Esophagus squamous epithelium (tissue), 5 donors: ENCODE measurements at regions not wholly inside any gene's neighbourhood (a gene's known extent, or its start where the extent isn't known, plus 50 kb on each side); places are given as distances from the start of the nearest gene placed in this dataset.

Experiments
- DNase-seq: peaks from one replicate; lab custom pipeline; 2025; lab: John Stamatoyannopoulos, UW
- H3K27ac ChIP-seq, 4 donors: fragments of 200-600 bp; sonication (generic); one replicate each; pipeline ENCODE4 v1.5.1; 2016 to 2019; ENCODE audit warnings: mild to moderate bottlenecking in 1 of 4
- H3K27me3 ChIP-seq, 4 donors: fragments of 200-600 bp; sonication (generic); 1 replicate in 3 of 4; 2 replicates in 1 of 4; pipeline versions ENCODE4 v1.5.1 to v1.6.0; 2017 to 2021; ENCODE audit warnings: antibody characterized with exemption in 1 of 4
- H3K36me3 ChIP-seq, 3 donors: fragments of 200-600 bp; sonication (generic); one replicate each; pipeline ENCODE4 v1.5.1; 2016 to 2019
- H3K4me1 ChIP-seq, 3 donors: fragments of 200-600 bp; sonication (generic); one replicate each; pipeline ENCODE4 v1.5.1; 2017 to 2019
- H3K4me3 ChIP-seq, 4 donors: fragments of 200-600 bp; sonication (generic); 1 replicate in 3 of 4; 2 replicates in 1 of 4; pipeline ENCODE4 v1.5.1; 2016 to 2019; ENCODE audit warnings: mild to moderate bottlenecking in 2 of 4, moderate library complexity in 1 of 4
- H3K9me3 ChIP-seq, 3 donors: fragments of 200-600 bp; sonication (generic); one replicate each; pipeline ENCODE4 v1.5.1; 2016 to 2019
- POLR2A ChIP-seq, 4 donors: fragments of 450-650 bp; IDR thresholded peaks; one replicate each; pipeline ENCODE4 v1.6.1; 2017; ENCODE audit warnings: antibody characterized with exemption in 4 of 4, mild to moderate bottlenecking in 4 of 4, moderate library complexity in 3 of 4
- WGBS, 2 donors: methylation state at CpG; one replicate each; pipeline ENCODE4 v1.1.5; 2018; 5-methylcytosine and 5-hydroxymethylcytosine counted together
- intact Hi-C: fragments of 100-400 bp; cut with DNase I; formaldehyde crosslinking; loops from one replicate; pipeline ENCODE4 v1.15.0; 2022
- TF ChIP-seq, protein P1 (sequence below), 6 experiments: fragments of 450-650 bp in 4 of 6; fragments of 200-600 bp in 2 of 6; sonication (generic) in 2 of 6; IDR thresholded peaks; one replicate each; pipeline ENCODE4 v1.5.1; 2016 to 2019; ENCODE audit warnings: antibody characterized with exemption in 6 of 6, mild to moderate bottlenecking in 4 of 6, moderate library complexity in 4 of 6
- donor health status: DM: yes; HTN: yes; CAD: no.

DNA sequence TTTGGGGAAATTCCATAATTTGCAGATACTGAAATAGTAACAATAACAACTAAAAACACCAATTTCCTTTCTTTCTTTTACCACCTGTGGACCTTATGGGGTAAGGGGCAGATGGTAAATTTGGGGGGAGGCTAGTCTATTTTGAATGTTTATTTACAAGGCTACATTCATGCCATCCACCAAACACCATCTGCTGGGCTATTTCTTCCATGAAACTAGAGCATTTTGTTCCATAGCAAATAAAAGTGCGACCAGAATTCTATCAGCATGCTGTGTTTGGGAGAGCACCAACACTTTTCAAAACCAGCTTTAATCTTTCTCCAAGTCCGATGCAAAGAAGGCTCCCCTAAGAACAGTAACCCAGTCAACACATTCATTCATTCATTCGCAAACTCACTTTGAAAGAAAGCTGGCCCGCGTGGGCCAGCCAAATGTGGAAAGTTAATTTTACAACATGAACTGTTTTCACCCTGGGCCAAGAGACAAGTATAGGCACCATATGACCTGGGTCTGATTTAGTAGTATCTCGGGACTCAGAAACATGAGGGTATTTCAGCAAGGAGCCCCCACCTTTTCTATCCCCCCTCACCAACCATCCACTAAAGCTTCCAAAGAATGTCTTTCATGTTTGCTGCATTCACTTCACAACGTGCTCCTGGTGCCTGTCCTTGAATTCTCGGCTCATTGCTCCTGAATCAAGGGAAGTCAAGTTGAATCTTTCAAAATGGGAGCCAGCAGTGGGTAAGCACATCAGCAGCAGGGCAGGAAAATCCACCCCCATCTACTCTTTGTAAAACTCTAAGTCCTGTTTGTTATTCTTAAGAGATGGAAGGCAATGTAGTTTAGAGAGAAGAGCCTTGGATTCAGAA, 210.6 kb downstream of the C1D start:
- WGBS, 2 donors = 68 to 82% methylated on average over 8 of the region's 8 CpGs

DNA sequence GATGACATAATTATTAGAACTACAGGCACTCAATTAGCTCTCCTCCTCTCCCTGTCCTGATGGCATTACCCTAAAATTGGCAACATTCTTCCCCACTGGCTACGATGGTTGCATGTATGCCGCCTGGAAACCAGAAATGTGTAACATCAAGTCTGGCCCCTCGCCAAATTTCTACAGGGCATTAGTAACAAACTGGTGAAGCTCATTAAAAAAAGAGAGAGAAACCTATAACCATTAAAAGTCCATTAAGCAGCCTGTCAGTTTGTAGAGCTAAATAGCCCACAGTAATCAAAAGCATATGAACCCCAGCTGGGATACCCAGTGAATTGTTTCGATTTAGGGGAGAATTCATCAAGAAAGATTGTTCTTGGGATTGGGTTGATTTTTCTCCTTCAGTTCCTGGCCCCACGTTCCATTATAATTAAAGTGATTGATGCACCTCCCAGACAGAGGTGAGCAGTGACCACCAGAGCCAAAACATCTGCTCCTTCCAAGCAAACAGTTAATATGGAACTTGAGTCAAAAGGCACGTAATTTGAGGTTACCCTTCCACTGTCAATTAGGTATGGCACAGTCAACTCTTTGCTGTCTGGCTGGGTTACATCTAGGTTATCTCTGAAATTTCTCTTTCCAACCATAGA, 208.6 kb downstream of the C1D start:
- TF ChIP-seq, protein P1, sequence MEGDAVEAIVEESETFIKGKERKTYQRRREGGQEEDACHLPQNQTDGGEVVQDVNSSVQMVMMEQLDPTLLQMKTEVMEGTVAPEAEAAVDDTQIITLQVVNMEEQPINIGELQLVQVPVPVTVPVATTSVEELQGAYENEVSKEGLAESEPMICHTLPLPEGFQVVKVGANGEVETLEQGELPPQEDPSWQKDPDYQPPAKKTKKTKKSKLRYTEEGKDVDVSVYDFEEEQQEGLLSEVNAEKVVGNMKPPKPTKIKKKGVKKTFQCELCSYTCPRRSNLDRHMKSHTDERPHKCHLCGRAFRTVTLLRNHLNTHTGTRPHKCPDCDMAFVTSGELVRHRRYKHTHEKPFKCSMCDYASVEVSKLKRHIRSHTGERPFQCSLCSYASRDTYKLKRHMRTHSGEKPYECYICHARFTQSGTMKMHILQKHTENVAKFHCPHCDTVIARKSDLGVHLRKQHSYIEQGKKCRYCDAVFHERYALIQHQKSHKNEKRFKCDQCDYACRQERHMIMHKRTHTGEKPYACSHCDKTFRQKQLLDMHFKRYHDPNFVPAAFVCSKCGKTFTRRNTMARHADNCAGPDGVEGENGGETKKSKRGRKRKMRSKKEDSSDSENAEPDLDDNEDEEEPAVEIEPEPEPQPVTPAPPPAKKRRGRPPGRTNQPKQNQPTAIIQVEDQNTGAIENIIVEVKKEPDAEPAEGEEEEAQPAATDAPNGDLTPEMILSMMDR (IDR thresholded peaks at IDR 0.05) = no peak
- TF ChIP-seq POLR2A (IDR thresholded peaks at IDR 0.05) = no peak
- H3K27ac ChIP-seq = no peak overlapping the region
- H3K9me3 ChIP-seq = no peaks in the 10 kb centered on the region
- no peak for DNase-seq
- intact Hi-C loops = no loop called here
- 53 to 59% methylated on average over 6 of the region's 6 CpGs for WGBS, 2 donors
- no peak overlapping the region for H3K4me3 ChIP-seq
- H3K36me3 ChIP-seq = no peaks in the 10 kb centered on the region
- no peaks in the 10 kb centered on the region for H3K4me1 ChIP-seq
- H3K27me3 ChIP-seq = peaks cover 0 to 4% (median 0%) of the 10 kb centered on the region in 4 donors

More for the DNA sequence above, 210.6 kb downstream of the C1D start:
- intact Hi-C loops = no loop called here
- Histone ChIP-seq H3K9me3 (no peaks in the 10 kb centered on the region), H3K4me1 (no peaks in the 10 kb centered on the region), H3K36me3 (no peaks in the 10 kb centered on the region), H3K27ac (no peak overlapping the region), H3K27me3 (no peaks in the 10 kb centered on the region), H3K4me3 (no peak overlapping the region)
- TF ChIP-seq, protein P1 (IDR thresholded peaks at IDR 0.05) = no peak
- TF ChIP-seq POLR2A (IDR thresholded peaks at IDR 0.05) = no peak
- DNase-seq = no peak

DNA sequence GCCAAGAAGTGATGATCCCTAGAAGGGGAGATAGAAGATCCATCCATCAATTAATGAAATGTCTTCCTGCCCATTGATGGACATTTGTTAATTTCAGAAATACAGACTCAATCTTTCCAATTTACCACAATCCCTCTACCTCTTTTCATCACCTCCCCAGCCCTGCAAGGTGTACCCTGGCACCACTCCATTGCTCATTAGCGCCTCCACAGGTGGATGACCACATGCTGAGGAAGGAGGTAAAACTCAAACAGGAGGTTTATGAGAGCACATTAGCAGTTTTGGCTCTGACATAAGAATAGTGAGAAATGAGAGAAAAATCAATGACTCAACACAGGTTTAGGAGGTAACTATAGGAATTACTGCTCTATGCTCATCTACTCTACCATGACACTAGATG, 208.0 kb downstream of the C1D start:
- WGBS, 2 donors = 63 to 80% methylated on average over 1 of the region's 1 CpG
- Histone ChIP-seq H3K27ac (no peak overlapping the region), H3K9me3 (no peaks in the 10 kb centered on the region), H3K36me3 (no peaks in the 10 kb centered on the region), H3K27me3 (peaks cover 0 to 4% (median 0%) of the 10 kb centered on the region in 4 donors), H3K4me3 (no peak overlapping the region), H3K4me1 (no peaks in the 10 kb centered on the region)
- intact Hi-C loops = no loop called here
- TF ChIP-seq, protein P1 (IDR thresholded peaks at IDR 0.05) = no peak
- TF ChIP-seq POLR2A (IDR thresholded peaks at IDR 0.05) = no peak
- DNase-seq = no peak

DNA sequence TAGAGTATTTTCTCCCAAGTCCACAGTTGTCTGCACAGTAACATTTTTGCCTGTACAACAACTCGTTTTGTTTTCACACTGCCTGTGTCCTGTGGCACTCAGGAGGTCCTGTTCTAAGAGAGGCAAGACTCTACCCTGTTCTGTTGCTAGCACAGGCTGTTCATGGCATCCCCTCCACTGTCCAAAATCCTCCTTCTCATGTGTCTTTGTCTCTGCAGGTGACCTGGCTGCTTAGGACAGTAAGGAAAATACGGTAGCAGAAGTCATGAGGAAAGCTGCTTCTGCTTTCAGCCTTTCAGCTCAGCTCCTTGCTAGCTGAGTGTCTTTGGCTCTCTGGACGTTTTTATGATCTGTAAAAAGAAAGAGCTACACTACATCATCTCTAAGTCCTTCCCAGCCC, 205.9 kb downstream of the C1D start:
- Histone ChIP-seq H3K4me1 (no peaks in the 10 kb centered on the region), H3K9me3 (no peaks in the 10 kb centered on the region), H3K36me3 (no peaks in the 10 kb centered on the region), H3K27ac (no peak overlapping the region), H3K4me3 (no peak overlapping the region), H3K27me3 (peaks cover 0 to 4% (median 0%) of the 10 kb centered on the region in 4 donors)
- no peak for TF ChIP-seq POLR2A (IDR thresholded peaks at IDR 0.05)
- TF ChIP-seq, protein P1 (IDR thresholded peaks at IDR 0.05) = no peak
- intact Hi-C loops = no loop called here
- WGBS, 2 donors = 61 to 63% methylated on average over 3 of the region's 3 CpGs
- no peak for DNase-seq

DNA sequence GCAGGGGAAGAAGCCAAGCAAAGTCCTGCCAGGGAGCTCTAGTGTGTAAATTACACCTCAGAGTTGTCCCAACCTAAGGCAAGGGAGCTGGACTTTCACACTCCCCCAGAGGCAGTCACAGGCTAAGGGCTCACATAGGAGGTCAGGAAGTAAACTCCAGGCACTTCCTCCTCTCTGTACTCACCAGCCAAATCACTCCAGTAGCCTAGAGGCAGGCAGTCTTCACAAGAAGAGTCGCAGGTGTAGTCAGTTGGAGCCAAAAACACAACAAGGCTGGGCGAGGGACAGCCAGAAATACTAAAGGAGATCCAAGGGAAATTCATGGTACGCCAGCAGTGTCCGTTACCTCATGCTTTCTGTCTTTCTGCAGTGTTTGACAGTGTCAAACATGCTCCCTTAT, 205.0 kb downstream of the C1D start:
- Histone ChIP-seq H3K27ac (no peak overlapping the region), H3K27me3 (peaks cover 0 to 4% (median 0%) of the 10 kb centered on the region in 4 donors), H3K36me3 (no peaks in the 10 kb centered on the region), H3K4me1 (no peaks in the 10 kb centered on the region), H3K4me3 (no peak overlapping the region), H3K9me3 (no peaks in the 10 kb centered on the region)
- intact Hi-C loops = no loop called here
- no peak for TF ChIP-seq POLR2A (IDR thresholded peaks at IDR 0.05)
- TF ChIP-seq, protein P1 (IDR thresholded peaks at IDR 0.05) = no peak
- no peak for DNase-seq
- WGBS, 2 donors = 53 to 68% methylated on average over 4 of the region's 4 CpGs
